Spinal cord (tissue), 9 donors: ENCODE measurements at regions not wholly inside any gene's neighbourhood (a gene's known extent, or its start where the extent isn't known, plus 50 kb on each side); places are given as distances from the start of the nearest gene placed in this dataset.
"Not testable (repeated sequence)": the region's sequence is repeated elsewhere in the genome, so short reads cannot be mapped to it uniquely, and the experiment has no call there.

Experiments
- DNase-seq, 6 donors: peaks; one replicate each; pipeline versions ENCODE4 v3.0.0 to v3.0.0-alpha.2; 2013 to 2015; ENCODE audit warnings: low spot score in 6 of 6, low read depth in 4 of 6
- H3K27ac ChIP-seq: one replicate; pipeline ENCODE4 v1.5.1; 2013; ENCODE audit warnings: low read depth, low read length, control low read depth
- H3K27me3 ChIP-seq: one replicate; pipeline ENCODE4 v1.6.1; 2013; ENCODE audit warnings: low read length; ENCODE audit not compliant: control insufficient read depth, insufficient read depth
- H3K36me3 ChIP-seq: one replicate; pipeline ENCODE4 v1.6.1; 2013; ENCODE audit warnings: low read length; ENCODE audit not compliant: control insufficient read depth, insufficient read depth
- H3K4me1 ChIP-seq: one replicate; pipeline ENCODE4 v1.6.1; 2013; ENCODE audit warnings: low read length; ENCODE audit not compliant: control insufficient read depth, insufficient read depth
- H3K4me3 ChIP-seq: one replicate; pipeline ENCODE4 v1.5.1; 2013; ENCODE audit warnings: low read depth, low read length, control low read depth
- H3K9me3 ChIP-seq: one replicate; pipeline ENCODE4 v1.6.1; 2013; ENCODE audit warnings: low read length; ENCODE audit not compliant: control insufficient read depth, insufficient read depth
- WGBS: methylation state at CpG from one replicate; pipeline ENCODE4 v1.1.5; 2013; ENCODE audit warnings: missing lambda C conversion rate; ENCODE audit not compliant: insufficient coverage; 5-methylcytosine and 5-hydroxymethylcytosine counted together
- donor health status: healthy.

DNA sequence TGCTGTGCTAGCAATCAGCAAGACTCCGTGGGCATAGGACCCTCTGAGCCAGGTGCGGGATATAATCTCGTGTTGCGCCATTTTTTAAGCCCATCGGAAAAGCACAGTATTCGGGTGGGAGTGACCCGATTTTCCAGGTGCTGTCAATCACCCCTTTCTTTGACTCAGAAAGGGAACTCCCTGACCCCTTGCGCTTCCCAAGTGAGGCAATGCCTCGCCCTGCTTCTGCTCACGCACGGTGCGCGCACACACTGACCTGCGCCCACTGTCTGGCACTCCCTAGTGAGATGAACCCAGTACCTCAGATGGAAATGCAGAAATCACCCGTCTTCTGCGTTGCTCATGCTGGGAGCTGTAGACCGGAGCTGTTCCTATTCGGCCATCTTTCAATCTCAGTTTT is 372.6 kb downstream of the CDC5L start:
- H3K9me3 ChIP-seq, H3K36me3 ChIP-seq, H3K4me3 ChIP-seq, H3K27ac ChIP-seq, H3K27me3 ChIP-seq, DNase-seq, H3K4me1 ChIP-seq: not testable (repeated sequence)
- whole genome bisulfite sequencing: over 99% methylated on average over 18 of the region's 18 CpGs

DNA sequence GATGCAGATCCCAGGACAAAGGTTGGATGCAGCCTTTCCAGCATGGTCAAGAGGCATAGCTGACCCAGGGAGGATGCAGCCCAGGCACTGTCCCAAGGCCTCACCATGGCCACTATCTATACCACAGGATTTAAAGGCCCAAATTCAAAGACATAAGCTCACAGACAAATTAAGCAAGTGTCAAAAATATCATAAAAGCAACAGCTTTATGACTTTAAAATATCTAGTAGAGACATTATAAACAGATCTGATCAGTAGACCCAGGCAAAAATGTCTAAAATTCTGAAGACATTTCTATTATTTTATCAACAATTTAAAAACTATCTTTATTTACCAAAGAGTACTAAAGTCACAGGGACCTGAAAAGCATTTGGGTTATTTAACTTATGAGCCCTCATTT is 373.5 kb downstream of the CDC5L start:
- no peaks in the 10 kb centered on the region for H3K27me3 ChIP-seq
- H3K4me3 ChIP-seq: no peak overlapping the region
- DNase-seq: no peak
- H3K9me3 ChIP-seq: peaks cover 6% of the 10 kb centered on the region
- no peaks in the 10 kb centered on the region for H3K36me3 ChIP-seq
- H3K4me1 ChIP-seq: no peaks in the 10 kb centered on the region
- no peak overlapping the region for H3K27ac ChIP-seq

DNA sequence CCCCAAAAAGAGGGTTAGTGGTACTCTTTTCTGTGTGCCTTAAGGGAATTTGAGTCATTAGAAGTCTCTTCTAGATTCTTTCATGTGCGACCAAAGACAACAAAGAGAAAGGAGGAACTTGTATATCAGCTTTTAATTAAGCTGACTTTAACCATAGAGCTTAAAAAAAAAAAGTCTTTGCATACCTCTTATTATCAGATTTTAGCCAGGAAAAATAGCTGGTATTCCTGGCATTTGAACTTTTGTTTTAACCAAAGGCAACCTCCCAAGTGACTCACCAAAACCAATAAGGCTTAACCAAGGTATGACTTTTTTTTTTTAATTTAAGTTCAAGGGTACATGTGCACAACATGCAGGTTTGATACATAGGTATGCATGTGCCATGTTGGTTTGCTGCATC is 375.0 kb downstream of the CDC5L start:
- Histone ChIP-seq H3K4me1 (no peaks in the 10 kb centered on the region), H3K27me3 (no peaks in the 10 kb centered on the region), H3K36me3 (no peaks in the 10 kb centered on the region), H3K4me3 (no peak overlapping the region), H3K27ac (no peak overlapping the region), H3K9me3 (peaks cover 6% of the 10 kb centered on the region)
- no peak for DNase-seq
- no CpG with 5 or more reads among the region's 1 CpG for WGBS

DNA sequence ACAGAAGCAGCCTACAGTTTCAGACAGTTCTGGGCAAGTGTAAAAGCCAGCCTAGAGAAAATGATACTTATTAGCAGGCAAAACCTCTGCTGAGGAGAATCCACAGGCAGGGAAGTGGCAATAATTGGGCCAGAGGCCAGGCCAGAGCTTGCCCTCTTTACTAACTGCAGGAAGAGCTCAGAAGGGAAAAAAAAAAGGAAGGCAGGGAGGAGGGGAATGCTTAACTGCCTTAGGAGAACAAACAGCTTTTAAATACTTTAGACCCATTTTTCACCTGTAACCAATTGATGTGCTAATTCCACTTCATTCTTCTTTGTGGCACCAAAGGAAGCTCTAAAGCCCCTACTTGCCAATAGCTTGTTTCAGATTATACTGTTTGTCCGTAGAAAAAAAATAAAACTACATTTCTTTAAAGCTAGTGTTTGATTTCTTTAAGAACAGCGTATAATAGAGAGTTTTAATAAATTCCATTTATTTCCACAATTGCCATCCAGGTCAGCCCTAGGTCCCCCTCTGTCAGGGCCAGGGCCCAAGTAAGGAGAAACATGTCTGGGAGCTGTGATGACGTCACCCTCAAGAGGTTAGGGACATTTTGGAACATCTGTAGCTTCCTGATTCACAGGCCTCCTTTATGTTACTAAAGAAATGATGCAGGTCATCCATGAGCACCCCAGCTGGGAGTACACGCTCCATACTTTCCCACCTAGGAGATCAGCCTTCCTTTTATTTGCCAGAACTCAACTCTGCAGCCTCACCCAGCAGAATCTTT is 384.3 kb downstream of the CDC5L start:
- H3K9me3 ChIP-seq: no peaks in the 10 kb centered on the region
- no peaks in the 10 kb centered on the region for H3K36me3 ChIP-seq
- DNase-seq: peak in 3 of 6 donors; percentile 12 to 54 (median 41)
- H3K27ac ChIP-seq: no peak overlapping the region
- H3K27me3 ChIP-seq: no peaks in the 10 kb centered on the region
- WGBS: 22% methylated on average over 1 of the region's 4 CpGs
- no peak overlapping the region for H3K4me3 ChIP-seq
- H3K4me1 ChIP-seq: no peaks in the 10 kb centered on the region

DNA sequence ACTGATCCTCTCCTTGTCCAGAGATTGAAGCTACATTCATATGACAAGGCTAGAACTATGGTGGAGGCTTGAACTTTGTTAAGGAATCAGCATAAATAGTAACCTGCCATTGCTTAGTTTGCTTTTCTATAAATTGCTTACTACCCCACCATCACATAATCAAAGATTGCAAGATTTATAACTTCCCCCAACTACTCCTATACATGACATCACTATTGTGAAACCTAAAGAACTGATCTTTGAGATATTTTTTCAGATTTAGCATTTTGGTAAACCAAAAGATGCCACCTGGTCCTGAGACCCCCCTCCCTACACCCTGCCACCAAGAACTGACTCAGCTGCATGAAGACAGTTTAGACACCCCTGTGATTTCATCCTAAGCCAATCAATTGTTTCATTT is 385.3 kb downstream of the CDC5L start:
- no peaks in the 10 kb centered on the region for H3K27me3 ChIP-seq
- no peaks in the 10 kb centered on the region for H3K4me1 ChIP-seq
- DNase-seq: no peak
- H3K9me3 ChIP-seq: no peaks in the 10 kb centered on the region
- H3K27ac ChIP-seq: no peak overlapping the region
- H3K36me3 ChIP-seq: no peaks in the 10 kb centered on the region
- H3K4me3 ChIP-seq: no peak overlapping the region

DNA sequence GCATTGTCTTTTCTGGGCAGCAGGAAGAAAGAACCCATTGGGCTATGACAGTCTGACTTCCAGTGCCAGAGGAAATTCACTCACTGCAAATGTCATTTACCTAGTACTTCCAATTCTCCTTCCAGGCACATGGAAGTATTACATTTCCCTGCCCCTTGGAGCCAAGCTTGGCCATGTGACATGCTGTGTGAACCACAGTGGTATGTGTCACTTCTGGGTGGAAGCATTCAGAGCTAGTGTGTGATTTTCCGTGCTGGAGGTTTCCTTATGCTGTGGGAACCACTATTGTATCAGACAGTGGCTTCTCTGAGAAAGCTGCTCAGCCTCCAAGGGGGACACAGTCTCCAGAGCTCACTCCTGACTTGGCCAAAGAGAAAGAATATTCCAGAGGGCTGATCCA is 387.6 kb downstream of the CDC5L start:
- Histone ChIP-seq H3K27me3 (no peaks in the 10 kb centered on the region), H3K27ac (no peak overlapping the region), H3K4me1 (no peaks in the 10 kb centered on the region), H3K36me3 (no peaks in the 10 kb centered on the region), H3K4me3 (no peak overlapping the region), H3K9me3 (no peaks in the 10 kb centered on the region)
- WGBS: 75% methylated on average over 1 of the region's 1 CpG
- DNase-seq: no peak

DNA sequence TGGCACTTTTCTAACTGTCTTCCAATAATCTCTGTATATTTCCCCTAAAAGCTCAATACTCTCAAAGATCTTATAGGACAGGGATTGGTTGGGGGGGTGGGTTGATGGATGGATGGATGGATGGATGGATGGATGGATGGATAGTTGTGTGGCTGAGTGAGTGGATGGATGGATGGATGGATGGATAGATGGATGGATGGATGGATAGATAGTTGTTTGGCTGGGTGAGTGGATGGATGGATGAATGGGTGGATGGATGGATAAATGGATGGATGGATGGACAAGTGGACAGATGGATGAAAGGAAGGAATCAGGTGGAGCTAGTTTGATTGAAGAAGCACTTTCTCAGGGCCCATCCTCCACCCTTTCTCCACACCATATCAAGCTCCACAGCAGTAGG is 388.8 kb downstream of the CDC5L start:
- DNase-seq: no peak
- no peak overlapping the region for H3K27ac ChIP-seq
- H3K27me3 ChIP-seq: no peaks in the 10 kb centered on the region
- H3K36me3 ChIP-seq: no peaks in the 10 kb centered on the region
- no peaks in the 10 kb centered on the region for H3K9me3 ChIP-seq
- H3K4me3 ChIP-seq: no peak overlapping the region
- no peaks in the 10 kb centered on the region for H3K4me1 ChIP-seq

DNA sequence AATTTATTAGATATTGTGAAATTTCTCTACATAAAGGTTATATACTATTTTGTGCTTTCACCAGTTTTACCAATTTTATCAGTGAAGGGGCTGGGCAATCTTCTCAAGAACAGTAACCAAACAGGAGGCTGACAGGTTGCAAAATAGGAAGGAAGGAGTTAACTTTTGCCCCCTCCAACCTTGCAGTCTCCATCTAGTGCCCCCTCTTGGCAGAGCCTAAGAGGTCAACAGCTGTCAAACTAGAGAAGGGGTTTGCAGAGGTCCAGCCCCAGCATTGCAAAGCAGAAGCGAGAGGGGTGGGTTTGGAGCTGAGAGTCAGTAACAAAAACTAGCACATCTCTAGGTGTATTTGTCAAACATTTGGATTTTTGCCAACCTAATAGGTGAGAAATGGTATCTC is 391.0 kb downstream of the CDC5L start:
- H3K27ac ChIP-seq: no peak overlapping the region
- H3K27me3 ChIP-seq: no peaks in the 10 kb centered on the region
- no peak overlapping the region for H3K4me3 ChIP-seq
- H3K9me3 ChIP-seq: no peaks in the 10 kb centered on the region
- H3K4me1 ChIP-seq: no peaks in the 10 kb centered on the region
- no peaks in the 10 kb centered on the region for H3K36me3 ChIP-seq
- DNase-seq: no peak
- 80% methylated on average over 1 of the region's 1 CpG for WGBS
